ENCODE measurements at regions not wholly inside any gene's neighbourhood (a gene's known extent, or its start where the extent isn't known, plus 50 kb on each side); places are given as distances from the start of the nearest gene placed in this dataset.

DNA sequence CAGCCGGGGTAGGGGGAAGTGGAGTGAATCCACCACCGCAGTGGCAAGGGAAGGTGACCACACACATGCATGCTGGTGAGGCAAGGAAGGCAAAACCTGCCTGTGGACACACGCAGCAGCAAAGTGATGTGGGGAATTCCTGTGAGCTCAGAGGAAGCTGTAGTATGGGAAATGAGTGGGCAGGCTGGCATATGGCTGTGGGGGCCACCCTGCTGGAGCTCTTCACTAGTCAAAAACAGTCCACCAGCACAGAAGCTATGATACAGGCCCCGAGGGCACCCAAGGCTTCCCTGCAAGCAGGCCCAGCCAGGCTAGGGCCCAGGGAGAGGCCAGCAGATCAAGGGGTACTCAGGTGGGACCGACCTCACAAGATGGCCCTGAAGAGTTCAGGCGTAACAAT lies 239.1 kb downstream of the CHM start:
- no peaks in the 10 kb centered on the region for H4K20me1 ChIP-seq (replicated peaks in 1 of 2; ENCODE audit: control insufficient read depth in 1 of 2, insufficient read depth in 2 of 2, low read length in 2 of 2)
- TF ChIP-seq EP300 (IDR thresholded peaks at IDR 0.05; ENCODE audit: borderline replicate concordance in 1 of 2, low read depth in 2 of 2, low read length in 2 of 2), result no peak
- no peak for TF ChIP-seq BCL11A (IDR thresholded peaks at IDR 0.05; ENCODE audit: low read depth in 2 of 2, low read length in 2 of 2)
- no peak for TF ChIP-seq RXRA (IDR thresholded peaks at IDR 0.05; ENCODE audit: insufficient read depth, low read depth, low read length)
- TF ChIP-seq, protein P1, sequence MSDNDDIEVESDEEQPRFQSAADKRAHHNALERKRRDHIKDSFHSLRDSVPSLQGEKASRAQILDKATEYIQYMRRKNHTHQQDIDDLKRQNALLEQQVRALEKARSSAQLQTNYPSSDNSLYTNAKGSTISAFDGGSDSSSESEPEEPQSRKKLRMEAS (IDR thresholded peaks at IDR 0.05), result no peak
- TF ChIP-seq CTBP2 (IDR thresholded peaks at IDR 0.05; ENCODE audit: borderline replicate concordance, insufficient read depth, insufficient read length, low read length), result no peak
- TF ChIP-seq SAP30 (IDR thresholded peaks at IDR 0.05; ENCODE audit: insufficient read depth, insufficient replicate concordance, low read length), result no peak
- TF ChIP-seq ASH2L (IDR thresholded peaks at IDR 0.05; ENCODE audit: low read length), result no peak
- no peak for TF ChIP-seq KDM4A (IDR thresholded peaks at IDR 0.05; ENCODE audit: low read depth, low read length, severe bottlenecking)
- TF ChIP-seq RNF2 (IDR thresholded peaks at IDR 0.05; ENCODE audit: borderline replicate concordance, low read depth, low read length, missing control alignments, poor library complexity, severe bottlenecking), result no peak
- TF ChIP-seq NANOG (IDR thresholded peaks at IDR 0.05; ENCODE audit: insufficient read depth, low read depth, low read length, poor library complexity, severe bottlenecking), result no peak
- no peak for TF ChIP-seq CEBPB (IDR thresholded peaks at IDR 0.05; ENCODE audit: low read depth, low read length)
- no peak for TF ChIP-seq YY1 (IDR thresholded peaks at IDR 0.05; ENCODE audit: low read depth, low read length)
- no peak for TF ChIP-seq KDM1A (IDR thresholded peaks at IDR 0.05; ENCODE audit: borderline replicate concordance, low read length)

More for the DNA sequence above, 239.1 kb downstream of the CHM start:
- no peak overlapping the region for H4K8ac ChIP-seq (ENCODE audit: extremely low read depth, insufficient read depth, low read length)
- H3K4me3 ChIP-seq (ENCODE audit: extremely low read depth in 1 of 4, insufficient read depth in 2 of 4, low read depth in 3 of 4, low read length in 4 of 4), result no peak overlapping the region
- H3K4me1 ChIP-seq (replicated peaks in 1 of 4; ENCODE audit: control insufficient read depth in 3 of 4, insufficient read depth in 4 of 4, low read length in 3 of 4), result no peaks in the 10 kb centered on the region
- no peak overlapping the region for H3K14ac ChIP-seq (ENCODE audit: insufficient read length)
- H2AFZ ChIP-seq (ENCODE audit: low read length), result no peak overlapping the region
- H3K36me3 ChIP-seq (ENCODE audit: control insufficient read depth in 2 of 4, insufficient read depth in 4 of 4, low read length in 3 of 4), result no peaks in the 10 kb centered on the region
- no peak overlapping the region for H3K23ac ChIP-seq (ENCODE audit: insufficient read length)
- H3K27ac ChIP-seq (ENCODE audit: low read depth, low read length), result no peak overlapping the region
- no peak overlapping the region for H3K4ac ChIP-seq (replicated peaks; ENCODE audit: insufficient read length, low read depth, low read length)
- no peak overlapping the region for H2BK20ac ChIP-seq (ENCODE audit: low read length)
- H3K9me3 ChIP-seq (ENCODE audit: insufficient read depth in 2 of 2, low read depth in 1 of 2, low read length in 1 of 2), result peaks cover 4 to 16% of the 10 kb centered on the region in 2 experiments; a peak in 3 of 4 replicates
- H3K9ac ChIP-seq (replicated peaks in 1 of 4; ENCODE audit: extremely low read depth in 1 of 4, low read depth in 3 of 4, low read length in 3 of 4), result no peak overlapping the region
- no peak overlapping the region for H2BK5ac ChIP-seq (ENCODE audit: low read depth, low read length)
- H2BK15ac ChIP-seq (ENCODE audit: low read length), result no peak overlapping the region
- H3K79me2 ChIP-seq (ENCODE audit: control insufficient read depth in 1 of 2, insufficient read depth in 2 of 2, low read length in 2 of 2), result no peaks in the 10 kb centered on the region
- H2BK120ac ChIP-seq (replicated peaks; ENCODE audit: low read depth, low read length), result no peak overlapping the region
- DNase-seq (ENCODE audit: low read depth in 1 of 2, low spot score in 2 of 2) (no peak), FAIRE-seq (no peak)
- H3K18ac ChIP-seq (ENCODE audit: extremely low read depth, low read length), result no peak overlapping the region
- no peak overlapping the region for H2AK5ac ChIP-seq (ENCODE audit: low read depth, low read length)
- no peaks in the 10 kb centered on the region for H3K23me2 ChIP-seq (ENCODE audit: low read depth, low read length)
- 85% methylated on average over 5 of the region's 6 CpGs; no CpG with 5 or more reads in 1 of the 2 experiments for WGBS, 2 experiments (ENCODE audit: extremely low coverage in 1 of 2, insufficient coverage in 1 of 2, insufficient read length in 1 of 2, insufficient replicate concordance in 2 of 2, low coverage in 1 of 2, low lambda C conversion rate in 2 of 2, missing lambda C conversion rate in 1 of 2)
- ChIA-PET CTCF (ENCODE audit: partially characterized antibody) (no interaction called here), POLR2A (ENCODE audit: partially characterized antibody) (no interaction called here)
- no peak overlapping the region for H3K56ac ChIP-seq (replicated peaks; ENCODE audit: insufficient read length, low read depth, low read length)
- no peaks in the 10 kb centered on the region for H3K79me1 ChIP-seq (ENCODE audit: low read depth, low read length)
- H4K5ac ChIP-seq (ENCODE audit: insufficient read length, low read depth, low read length), result no peak overlapping the region
- H2BK12ac ChIP-seq (ENCODE audit: low read depth, low read length), result no peak overlapping the region
- H3K27me3 ChIP-seq (replicated peaks in 1 of 4; ENCODE audit: control insufficient read depth in 3 of 4, extremely low read depth in 1 of 4, insufficient read depth in 3 of 4, low read length in 3 of 4), result no peaks in the 10 kb centered on the region
- no peak overlapping the region for H3K4me2 ChIP-seq (ENCODE audit: insufficient read depth in 1 of 2, low read depth in 2 of 2, low read length in 2 of 2)
- no peak overlapping the region for H4K91ac ChIP-seq (replicated peaks; ENCODE audit: insufficient read length, low read length)
